ENCODE measurements at regions not wholly inside any gene's neighbourhood (a gene's known extent, or its start where the extent isn't known, plus 50 kb on each side); places are given as distances from the start of the nearest gene placed in this dataset.

- DNase-seq = no peak
These were observed 189.3 kb upstream of the TNRC6C start for GRCh38 chr17:77769215-77769614.

GRCh38 chr17:77769762-77770161, 188.7 kb upstream of the TNRC6C start:
- DNase-seq = no peak

- DNase-seq = no peak
These were observed 188.0 kb upstream of the TNRC6C start for GRCh38 chr17:77770331-77771105.

GRCh38 chr17:77771145-77771544, 187.4 kb upstream of the TNRC6C start:
- DNase-seq = no peak

GRCh38 chr17:77771587-77771986, 186.9 kb upstream of the TNRC6C start:
- DNase-seq = no peak

- no peak for DNase-seq
These were observed 186.5 kb upstream of the TNRC6C start for GRCh38 chr17:77771998-77772397.

GRCh38 chr17:77772461-77772897, 186.0 kb upstream of the TNRC6C start:
- DNase-seq = peak; percentile 69

GRCh38 chr17:77772899-77773358, 185.6 kb upstream of the TNRC6C start:
- no peak for DNase-seq

GRCh38 chr17:77774182-77774581, 184.3 kb upstream of the TNRC6C start:
- DNase-seq = no peak

GRCh38 chr17:77778636-77779489, 179.6 kb upstream of the TNRC6C start:
- DNase-seq = no peak

GRCh38 chr17:77779711-77780539, 178.6 kb upstream of the TNRC6C start:
- no peak for DNase-seq

- DNase-seq = no peak
These were observed 177.0 kb upstream of the TNRC6C start for GRCh38 chr17:77781536-77781935.

- peak; percentile 62 for DNase-seq
These were observed 176.3 kb upstream of the TNRC6C start for GRCh38 chr17:77782201-77782600.

- DNase-seq = no peak
These were observed 175.9 kb upstream of the TNRC6C start for GRCh38 chr17:77782611-77783010.

GRCh38 chr17:77783991-77784820, 174.3 kb upstream of the TNRC6C start:
- DNase-seq = peak; percentile 80

- DNase-seq = no peak
These were observed 173.1 kb upstream of the TNRC6C start for GRCh38 chr17:77785312-77785905.

- no peak for DNase-seq
These were observed 172.4 kb upstream of the TNRC6C start for GRCh38 chr17:77786090-77786489.

GRCh38 chr17:77786740-77787505, 171.6 kb upstream of the TNRC6C start:
- no peak for DNase-seq

GRCh38 chr17:77790143-77790829, 168.2 kb upstream of the TNRC6C start:
- DNase-seq = no peak

- no peak for DNase-seq
These were observed 165.9 kb upstream of the TNRC6C start for GRCh38 chr17:77792626-77793025.

Data from activated CD4-positive, alpha-beta T cell treated with anti-CD3 and anti-CD28 coated beads, Interleukin-10, Interleukin-2, amounts not matched to agents 100 ng/mL and 50 ng/mL, durations not matched to agents 16 hours and 8 hours (primary cell).